ENCODE measurements at regions not wholly inside any gene's neighbourhood (a gene's known extent, or its start where the extent isn't known, plus 50 kb on each side); places are given as distances from the start of the nearest gene placed in this dataset.

GRCh38 chr13:107005577-107005976 lies 437.6 kb upstream of the ARGLU1 start:
- no peak for TF ChIP-seq CTCF (IDR thresholded peaks at IDR 0.05)
- H3K9me3 Mint-ChIP-seq = peaks cover 0 to 7% of the 10 kb centered on the region in 2 donors
- H3K4me3 Mint-ChIP-seq = no peak overlapping the region
- H3K9me3 ChIP-seq (ENCODE audit: control insufficient read depth, insufficient read depth, low read length) = no peaks in the 10 kb centered on the region
- H3K27me3 ChIP-seq (ENCODE audit: control insufficient read depth, insufficient read depth, low read length) = no peaks in the 10 kb centered on the region
- H3K36me3 ChIP-seq (ENCODE audit: control insufficient read depth, insufficient read depth, low read length) = no peaks in the 10 kb centered on the region
- no peak for DNase-seq
- intact Hi-C loops (cut with micrococcal nuclease) = no loop called here
- no peaks in the 10 kb centered on the region for H3K4me1 ChIP-seq (ENCODE audit: control insufficient read depth, insufficient read depth, low read length)
- no peak overlapping the region for H3K27ac ChIP-seq (ENCODE audit: low read length)
- no peaks in the 10 kb centered on the region for H3K4me1 Mint-ChIP-seq
- H3K4me3 ChIP-seq (ENCODE audit: low read length) = no peak overlapping the region
- no peak overlapping the region for H3K27ac Mint-ChIP-seq
- ATAC-seq = no peak
- 71% methylated on average over 4 of the region's 4 CpGs for WGBS (ENCODE audit: insufficient coverage)
- H3K27me3 Mint-ChIP-seq (ENCODE audit: low read depth in 2 of 2) = no peaks in the 10 kb centered on the region
- H3K36me3 Mint-ChIP-seq = no peaks in the 10 kb centered on the region

GRCh38 chr13:107003911-107004310 lies 436.0 kb upstream of the ARGLU1 start:
- Mint-ChIP-seq H3K4me1 (no peaks in the 10 kb centered on the region), H3K27me3 (ENCODE audit: low read depth in 2 of 2) (no peaks in the 10 kb centered on the region), H3K9me3 (peaks cover 6 to 7% of the 10 kb centered on the region in 2 donors), H3K27ac (no peak overlapping the region), H3K4me3 (no peak overlapping the region), H3K36me3 (no peaks in the 10 kb centered on the region)
- Histone ChIP-seq H3K4me1 (ENCODE audit: control insufficient read depth, insufficient read depth, low read length) (no peaks in the 10 kb centered on the region), H3K27me3 (ENCODE audit: control insufficient read depth, insufficient read depth, low read length) (no peaks in the 10 kb centered on the region), H3K4me3 (ENCODE audit: low read length) (no peak overlapping the region), H3K27ac (ENCODE audit: low read length) (no peak overlapping the region), H3K9me3 (ENCODE audit: control insufficient read depth, insufficient read depth, low read length) (no peaks in the 10 kb centered on the region), H3K36me3 (ENCODE audit: control insufficient read depth, insufficient read depth, low read length) (no peaks in the 10 kb centered on the region)
- intact Hi-C loops (cut with micrococcal nuclease) = no loop called here
- DNase-seq (no peak), ATAC-seq (no peak)
- no peak for TF ChIP-seq CTCF (IDR thresholded peaks at IDR 0.05)
- 57% methylated on average over 3 of the region's 3 CpGs for WGBS (ENCODE audit: insufficient coverage)

GRCh38 chr13:106998664-106999063 lies 430.7 kb upstream of the ARGLU1 start:
- ATAC-seq (no peak), DNase-seq (no peak)
- no peaks in the 10 kb centered on the region for H3K36me3 Mint-ChIP-seq
- H3K4me3 Mint-ChIP-seq = no peak overlapping the region
- Histone ChIP-seq H3K36me3 (ENCODE audit: control insufficient read depth, insufficient read depth, low read length) (no peaks in the 10 kb centered on the region), H3K27ac (ENCODE audit: low read length) (no peak overlapping the region), H3K4me1 (ENCODE audit: control insufficient read depth, insufficient read depth, low read length) (no peaks in the 10 kb centered on the region), H3K9me3 (ENCODE audit: control insufficient read depth, insufficient read depth, low read length) (no peaks in the 10 kb centered on the region), H3K27me3 (ENCODE audit: control insufficient read depth, insufficient read depth, low read length) (no peaks in the 10 kb centered on the region), H3K4me3 (ENCODE audit: low read length) (no peak overlapping the region)
- WGBS (ENCODE audit: insufficient coverage) = 88% methylated on average over 5 of the region's 5 CpGs
- H3K9me3 Mint-ChIP-seq = peaks cover 12 to 15% of the 10 kb centered on the region in 2 donors
- intact Hi-C loops (cut with micrococcal nuclease) = no loop called here
- H3K4me1 Mint-ChIP-seq = no peaks in the 10 kb centered on the region
- no peaks in the 10 kb centered on the region for H3K27me3 Mint-ChIP-seq (ENCODE audit: low read depth in 2 of 2)
- TF ChIP-seq CTCF (IDR thresholded peaks at IDR 0.05) = no peak
- H3K27ac Mint-ChIP-seq = no peak overlapping the region

GRCh38 chr13:106997696-106998095 lies 429.8 kb upstream of the ARGLU1 start:
- Histone ChIP-seq H3K4me1 (ENCODE audit: control insufficient read depth, insufficient read depth, low read length) (no peaks in the 10 kb centered on the region), H3K36me3 (ENCODE audit: control insufficient read depth, insufficient read depth, low read length) (no peaks in the 10 kb centered on the region), H3K4me3 (ENCODE audit: low read length) (no peak overlapping the region), H3K27me3 (ENCODE audit: control insufficient read depth, insufficient read depth, low read length) (no peaks in the 10 kb centered on the region), H3K27ac (ENCODE audit: low read length) (no peak overlapping the region), H3K9me3 (ENCODE audit: control insufficient read depth, insufficient read depth, low read length) (no peaks in the 10 kb centered on the region)
- no peaks in the 10 kb centered on the region for H3K27me3 Mint-ChIP-seq (ENCODE audit: low read depth in 2 of 2)
- no peak for DNase-seq
- no peaks in the 10 kb centered on the region for H3K4me1 Mint-ChIP-seq
- intact Hi-C loops (cut with micrococcal nuclease) = no loop called here
- WGBS (ENCODE audit: insufficient coverage) = 91% methylated on average over 4 of the region's 4 CpGs
- no peak overlapping the region for H3K4me3 Mint-ChIP-seq
- H3K36me3 Mint-ChIP-seq = no peaks in the 10 kb centered on the region
- ATAC-seq = no peak
- peaks cover 12 to 15% of the 10 kb centered on the region in 2 donors for H3K9me3 Mint-ChIP-seq
- no peak for TF ChIP-seq CTCF (IDR thresholded peaks at IDR 0.05)
- H3K27ac Mint-ChIP-seq = no peak overlapping the region

All from natural killer cell (primary cell).